GM20000 (cell line): ENCODE measurements at regions not wholly inside any gene's neighbourhood (a gene's known extent, or its start where the extent isn't known, plus 50 kb on each side); places are given as distances from the start of the nearest gene placed in this dataset.

Experiments
- DNase-seq: peaks from one replicate; pipeline ENCODE4 v3.0.0; 2012; ENCODE audit warnings: low spot score
- TF ChIP-seq, protein P1 (sequence below): IDR thresholded peaks from 2 replicates; pipeline ENCODE4 v1.5.1; 2012; ENCODE audit warnings: mild to moderate bottlenecking, control low read depth; ENCODE audit errors: extremely low read depth, missing control alignments

DNA sequence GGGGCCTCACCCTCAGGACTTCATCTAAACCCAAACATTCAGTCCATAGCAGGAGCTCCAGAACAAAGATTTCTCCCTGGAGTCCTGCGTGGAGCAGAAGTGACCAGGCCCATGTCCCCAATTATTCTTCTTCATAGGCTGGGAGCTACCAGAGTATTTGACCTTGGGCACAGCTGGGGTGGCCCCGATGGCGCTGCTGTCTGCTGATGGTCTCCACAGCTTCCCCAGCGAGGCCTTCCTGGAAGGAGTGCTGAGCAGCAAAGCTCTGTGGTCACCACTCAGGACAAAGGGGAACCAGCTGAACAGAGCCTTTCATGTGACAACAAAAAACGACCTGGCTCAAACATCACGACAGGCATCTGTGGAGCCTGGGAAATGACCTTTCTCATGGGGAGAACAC lies 62.7 kb upstream of the ARGLU1 start:
- TF ChIP-seq, protein P1, sequence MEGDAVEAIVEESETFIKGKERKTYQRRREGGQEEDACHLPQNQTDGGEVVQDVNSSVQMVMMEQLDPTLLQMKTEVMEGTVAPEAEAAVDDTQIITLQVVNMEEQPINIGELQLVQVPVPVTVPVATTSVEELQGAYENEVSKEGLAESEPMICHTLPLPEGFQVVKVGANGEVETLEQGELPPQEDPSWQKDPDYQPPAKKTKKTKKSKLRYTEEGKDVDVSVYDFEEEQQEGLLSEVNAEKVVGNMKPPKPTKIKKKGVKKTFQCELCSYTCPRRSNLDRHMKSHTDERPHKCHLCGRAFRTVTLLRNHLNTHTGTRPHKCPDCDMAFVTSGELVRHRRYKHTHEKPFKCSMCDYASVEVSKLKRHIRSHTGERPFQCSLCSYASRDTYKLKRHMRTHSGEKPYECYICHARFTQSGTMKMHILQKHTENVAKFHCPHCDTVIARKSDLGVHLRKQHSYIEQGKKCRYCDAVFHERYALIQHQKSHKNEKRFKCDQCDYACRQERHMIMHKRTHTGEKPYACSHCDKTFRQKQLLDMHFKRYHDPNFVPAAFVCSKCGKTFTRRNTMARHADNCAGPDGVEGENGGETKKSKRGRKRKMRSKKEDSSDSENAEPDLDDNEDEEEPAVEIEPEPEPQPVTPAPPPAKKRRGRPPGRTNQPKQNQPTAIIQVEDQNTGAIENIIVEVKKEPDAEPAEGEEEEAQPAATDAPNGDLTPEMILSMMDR: no peak
- no peak for DNase-seq

DNA sequence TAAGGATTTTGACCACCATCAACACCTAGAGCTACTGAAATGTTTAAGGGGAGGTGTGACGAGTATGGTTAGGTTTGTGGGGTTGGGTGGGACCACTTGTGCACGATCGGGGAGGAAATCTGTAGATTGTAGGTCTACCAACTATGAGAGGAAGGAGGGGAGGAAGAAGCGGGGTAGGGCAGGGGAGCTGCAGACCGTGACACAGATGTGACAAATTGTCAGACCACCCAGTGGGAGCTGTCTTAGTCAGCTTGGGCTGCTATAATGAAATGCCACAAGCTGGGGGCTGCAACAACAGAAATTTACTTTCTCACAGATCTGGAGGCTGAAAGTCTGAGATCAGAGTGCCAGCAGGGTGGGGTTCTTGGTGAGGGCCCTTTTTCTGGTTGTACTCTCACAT lies 62.2 kb upstream of the ARGLU1 start:
- TF ChIP-seq, protein P1: no peak
- no peak for DNase-seq

DNA sequence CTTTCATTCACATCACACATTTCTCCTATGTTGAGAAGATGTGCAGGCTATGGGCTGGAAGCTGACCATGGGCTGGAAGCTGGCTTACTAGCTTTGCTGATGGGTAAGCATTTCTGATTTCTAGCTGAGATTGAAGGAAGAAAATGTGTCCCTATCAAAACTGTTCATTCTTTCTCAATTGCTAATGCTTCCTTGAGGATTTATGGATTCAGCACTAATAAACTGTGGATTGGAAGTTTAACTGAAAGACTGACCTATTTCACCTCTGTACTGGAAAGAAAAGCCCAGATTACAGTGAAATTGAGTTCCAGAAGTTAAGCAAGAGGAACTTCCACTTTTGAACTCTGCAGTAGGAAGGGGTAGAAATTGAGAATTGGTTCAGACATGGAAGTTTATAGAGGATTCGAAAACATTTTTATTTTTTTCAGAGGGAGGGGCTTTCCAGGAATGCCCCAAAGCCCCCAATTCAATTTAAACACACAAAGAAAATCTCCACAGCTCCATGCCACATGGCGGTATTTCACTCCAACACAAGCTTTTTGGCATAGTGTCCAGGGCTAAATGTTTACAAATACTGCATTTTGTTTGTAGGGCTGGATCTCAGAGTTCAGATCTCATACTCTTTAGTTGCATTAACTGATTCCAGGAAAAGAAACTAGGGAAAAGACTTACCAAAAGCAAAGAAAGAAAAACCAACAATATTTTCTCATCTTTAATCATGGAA lies 61.2 kb upstream of the ARGLU1 start:
- DNase-seq: no peak
- TF ChIP-seq, protein P1: no peak

DNA sequence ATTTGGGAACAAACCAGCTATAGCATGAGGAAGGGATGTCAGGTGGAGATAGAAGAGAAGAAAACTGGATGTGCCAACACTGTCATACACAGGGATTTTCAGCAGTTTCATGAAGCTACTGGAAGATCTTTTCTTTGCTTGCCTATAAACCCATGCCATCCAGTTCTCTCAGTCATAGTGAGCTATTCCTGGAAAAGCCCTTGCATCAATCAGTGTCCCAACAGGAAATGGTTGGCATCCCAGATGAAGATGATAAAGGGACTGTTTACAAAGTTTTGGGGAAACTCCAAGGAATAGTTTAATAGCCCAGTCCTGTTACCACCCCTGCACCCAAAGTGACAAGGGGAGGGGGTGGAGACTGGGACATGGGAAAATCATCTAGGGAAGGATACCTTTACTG lies 58.5 kb upstream of the ARGLU1 start:
- TF ChIP-seq, protein P1: no peak
- DNase-seq: no peak

DNA sequence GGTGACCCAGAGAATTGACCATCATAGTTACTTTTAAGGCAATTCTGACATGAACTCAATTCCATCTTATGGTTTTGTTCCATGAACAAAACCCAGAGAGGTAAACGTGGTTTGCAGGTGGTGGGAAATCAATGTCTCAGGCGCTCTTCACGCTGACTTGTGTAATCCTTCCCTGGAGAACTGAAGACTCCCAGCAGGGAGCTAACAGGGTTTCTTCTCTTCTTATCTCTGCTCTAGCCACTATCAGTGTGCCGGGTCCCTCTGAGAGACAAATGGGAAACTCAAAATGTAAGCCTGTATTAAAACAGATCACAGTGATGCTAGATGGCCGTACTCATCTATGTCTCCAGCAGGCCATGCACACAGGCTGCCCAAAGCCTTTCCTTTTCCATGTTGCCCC lies 57.6 kb upstream of the ARGLU1 start:
- DNase-seq: no peak
- TF ChIP-seq, protein P1: no peak

DNA sequence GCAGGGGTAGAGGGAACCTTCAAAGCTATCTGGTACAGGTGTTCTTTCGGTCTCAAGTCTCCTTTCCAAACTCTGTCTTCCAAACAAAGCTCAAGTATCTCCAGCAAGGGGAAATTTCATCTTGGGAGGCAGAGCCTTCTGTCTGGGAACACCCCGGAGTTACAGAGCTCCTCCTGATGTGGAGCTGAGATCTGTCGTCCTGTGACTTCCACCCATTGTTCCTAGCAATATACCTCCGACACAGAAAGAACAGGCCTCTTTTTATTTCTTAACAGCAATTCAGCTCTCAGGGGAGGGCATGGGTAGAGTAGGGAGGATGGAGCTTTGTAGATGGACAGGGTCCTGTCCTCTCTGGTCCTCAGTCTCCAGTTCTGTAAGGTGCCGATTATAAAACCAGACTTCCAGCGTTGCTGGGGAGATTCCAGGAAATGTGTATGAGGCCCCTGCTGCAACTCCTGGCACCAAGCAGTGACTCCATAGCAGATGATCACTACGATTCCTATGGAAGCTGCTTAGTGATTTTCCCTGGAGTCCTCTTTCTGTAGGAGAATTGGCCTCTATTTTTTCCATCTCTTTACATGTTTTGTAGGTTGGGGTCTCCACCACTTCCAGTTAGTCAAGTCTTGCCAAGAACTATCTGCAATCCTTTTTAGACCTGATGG lies 56.0 kb upstream of the ARGLU1 start:
- TF ChIP-seq, protein P1: no peak
- DNase-seq: no peak

DNA sequence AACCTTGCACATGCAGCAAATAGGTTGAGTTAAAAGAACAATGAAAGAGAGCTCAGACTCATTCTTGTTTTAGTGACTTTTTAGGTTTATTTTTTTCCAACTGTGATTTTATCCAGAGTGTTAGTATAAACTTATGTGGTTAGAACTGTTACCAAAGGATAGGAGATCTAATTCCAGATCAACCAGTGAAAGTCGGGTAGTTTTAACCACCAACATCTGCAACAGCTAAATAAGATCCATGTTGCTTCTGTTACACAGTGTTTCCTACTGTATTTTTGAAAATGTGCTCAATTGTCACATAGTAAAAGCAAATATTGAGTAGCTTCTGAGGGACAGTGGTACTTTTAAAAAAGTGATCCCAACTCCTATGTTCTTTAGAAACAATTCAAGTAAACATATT lies 53.9 kb upstream of the ARGLU1 start:
- TF ChIP-seq, protein P1: no peak
- DNase-seq: no peak
